A549 (cell line): ENCODE measurements at regions not wholly inside any gene's neighbourhood (a gene's known extent, or its start where the extent isn't known, plus 50 kb on each side); places are given as distances from the start of the nearest gene placed in this dataset.

Source experiments
- ATAC-seq, 2 experiments: fragments of 200-7000 bp in 1 of 2; fragments of >200 bp in 1 of 2; cut with Nextera tagmentation in 1 of 2; cut with Tn5 transposase in 1 of 2; 3 replicates each; pipeline versions ENCODE4 v1.8.0 to v1.9.1; 2018 to 2020; ENCODE audit warnings: mild to moderate bottlenecking in 1 of 2, moderate library complexity in 1 of 2
- CTCF ChIA-PET: fragments of 300-600 bp; sonication (Branson Sonifier 250); formaldehyde crosslinking; extraction: SDS; loops from one replicate; lab custom pipeline; 2021; ENCODE audit warnings: antibody characterized with exemption, inconsistent platforms; lab: Yijun Ruan, JAX
- POLR2A ChIA-PET: fragments of 350-600 bp; formaldehyde crosslinking; extraction: SDS; loops from one replicate; lab custom pipeline; 2021; ENCODE audit warnings: antibody characterized with exemption, inconsistent platforms; lab: Yijun Ruan, JAX
- DNase-seq, 2 experiments: peaks; one replicate each; pipeline versions ENCODE4 v3.0.0 to v3.0.0-alpha.2; 2011 to 2016; ENCODE audit warnings: low read depth in 1 of 2, low spot score in 1 of 2
- FAIRE-seq: peaks from 2 replicates; lab custom pipeline; 2011; peaks lifted over from hg19 to GRCh38; lab: Jason Lieb, UNC
- H3K27ac ChIP-seq, 2 experiments: fragments of >200 bp; sonication (Bioruptor Twin); formaldehyde crosslinking; 3 replicates each; pipeline ENCODE4 v1.5.1; 2016 to 2017
- H3K4me1 ChIP-seq: fragments of >200 bp; sonication (Bioruptor Twin); formaldehyde crosslinking; 3 replicates; pipeline ENCODE4 v1.6.1; 2016
- H3K4me2 ChIP-seq: fragments of >200 bp; sonication (Bioruptor Twin); formaldehyde crosslinking; 3 replicates; pipeline ENCODE4 v1.6.1; 2016
- H3K4me3 ChIP-seq: fragments of >200 bp; sonication (Bioruptor Twin); formaldehyde crosslinking; 3 replicates; pipeline ENCODE4 v1.5.1; 2016
- H3K9me3 ChIP-seq: fragments of >200 bp; sonication (Bioruptor Twin); formaldehyde crosslinking; 3 replicates; pipeline ENCODE4 v1.6.1; 2016
- ATOH8 ChIP-seq: fragments of 250-450 bp; sonication (Bioruptor Pico); IDR thresholded peaks from 2 replicates; pipeline ENCODE4 v1.5.0; 2020; ENCODE audit warnings: low read depth, mild to moderate bottlenecking, moderate library complexity
- BHLHE40 ChIP-seq: IDR thresholded peaks from 2 replicates; pipeline ENCODE4 v1.6.1; 2012; ENCODE audit warnings: low read depth, low read length, inconsistent platforms
- CBX2 ChIP-seq: fragments of 200-600 bp; sonication (generic); IDR thresholded peaks from 2 replicates; pipeline ENCODE4 v1.6.1; 2016; ENCODE audit warnings: low read depth, mild to moderate bottlenecking, borderline replicate concordance
- CBX8 ChIP-seq: fragments of 200-600 bp; sonication (generic); IDR thresholded peaks from 2 replicates; pipeline ENCODE4 v1.6.1; 2016
- CEBPB ChIP-seq, 2 experiments: fragments of >200 bp in 1 of 2; sonication (Bioruptor Twin) in 1 of 2; formaldehyde crosslinking in 1 of 2; IDR thresholded peaks; 2 replicates each; pipeline ENCODE4 v1.6.1; 2012 to 2016
- CHD2 ChIP-seq: fragments of 150-350 bp; IDR thresholded peaks from 2 replicates; pipeline ENCODE4 v1.6.1; 2014; ENCODE audit warnings: low read length; ENCODE audit not compliant: partially characterized antibody
- CTCF ChIP-seq: fragments of >200 bp; sonication (Bioruptor Twin); formaldehyde crosslinking; IDR thresholded peaks from 3 replicates; pipeline ENCODE4 v1.5.1; 2016
- E2F6 ChIP-seq: IDR thresholded peaks from 2 replicates; pipeline ENCODE4 v1.6.1; 2012; ENCODE audit warnings: low read depth, borderline replicate concordance
- EHF ChIP-seq: fragments of 250-450 bp; sonication (Bioruptor Pico); IDR thresholded peaks from 2 replicates; pipeline ENCODE4 v1.5.0; 2020; ENCODE audit warnings: mild to moderate bottlenecking
- EHMT2 ChIP-seq: fragments of 200-600 bp; sonication (generic); IDR thresholded peaks from 2 replicates; pipeline ENCODE4 v1.6.1; 2016; ENCODE audit warnings: antibody characterized with exemption, low read depth, mild to moderate bottlenecking, moderate library complexity
- ESRRA ChIP-seq: fragments of 150-350 bp; IDR thresholded peaks from 2 replicates; pipeline ENCODE4 v1.6.1; 2014; ENCODE audit warnings: mild to moderate bottlenecking, low read length, borderline replicate concordance
- FOSB ChIP-seq: fragments of 250-450 bp; sonication (Bioruptor Pico); IDR thresholded peaks from 2 replicates; pipeline ENCODE4 v1.5.0; 2020; ENCODE audit warnings: mild to moderate bottlenecking, moderate library complexity
- FOSL2 ChIP-seq, 2 experiments: fragments of 450-650 bp in 1 of 2; fragments of >200 bp in 1 of 2; sonication (Bioruptor Twin) in 1 of 2; formaldehyde crosslinking; IDR thresholded peaks; 2 replicates each; pipeline versions ENCODE4 v1.5.0 to v1.6.1; 2016 to 2020; ENCODE audit warnings: mild to moderate bottlenecking in 1 of 2, moderate library complexity in 1 of 2
- FOXS1 ChIP-seq: fragments of 250-450 bp; sonication (Bioruptor Pico); IDR thresholded peaks from 2 replicates; pipeline ENCODE4 v1.5.0; 2020; ENCODE audit warnings: mild to moderate bottlenecking, moderate library complexity
- GATA3 ChIP-seq: IDR thresholded peaks from 2 replicates; pipeline ENCODE4 v1.6.1; 2012; ENCODE audit warnings: borderline replicate concordance
- HDAC2 ChIP-seq: fragments of 200-600 bp; sonication (generic); IDR thresholded peaks from 2 replicates; pipeline ENCODE4 v1.6.1; 2016
- HES2 ChIP-seq: fragments of >200 bp; sonication (Bioruptor Twin); formaldehyde crosslinking; IDR thresholded peaks from 2 replicates; pipeline ENCODE4 v1.6.1; 2016
- HOXB13 ChIP-seq: fragments of 250-450 bp; sonication (Bioruptor Pico); IDR thresholded peaks from 2 replicates; pipeline ENCODE4 v1.5.0; 2020; ENCODE audit warnings: low read depth, mild to moderate bottlenecking, moderate library complexity
- HOXB5 ChIP-seq: fragments of 250-450 bp; sonication (Bioruptor Pico); IDR thresholded peaks from 2 replicates; pipeline ENCODE4 v1.5.0; 2020; ENCODE audit warnings: mild to moderate bottlenecking, moderate library complexity
- JUNB ChIP-seq: fragments of >200 bp; sonication (Bioruptor Twin); formaldehyde crosslinking; IDR thresholded peaks from 2 replicates; pipeline ENCODE4 v1.6.1; 2016
- NPAS2 ChIP-seq: fragments of 250-450 bp; sonication (Bioruptor Pico); IDR thresholded peaks from 2 replicates; pipeline ENCODE4 v1.8.0; 2022; ENCODE audit warnings: mild to moderate bottlenecking, moderate library complexity, borderline replicate concordance
- NR3C1 ChIP-seq: fragments of >200 bp; sonication (Bioruptor Twin); formaldehyde crosslinking; IDR thresholded peaks from 3 replicates; pipeline ENCODE4 v1.6.1; 2017
- PBX3 ChIP-seq: IDR thresholded peaks from 2 replicates; pipeline ENCODE4 v1.6.1; 2012
- POLR2A ChIP-seq: IDR thresholded peaks from 2 replicates; pipeline ENCODE4 v1.6.1; 2012; ENCODE audit warnings: mild to moderate bottlenecking, low read length
- RAD21 ChIP-seq, 2 experiments: fragments of >200 bp in 1 of 2; sonication (Bioruptor Twin) in 1 of 2; formaldehyde crosslinking in 1 of 2; IDR thresholded peaks in 1 of 2; conservative IDR thresholded peaks in 1 of 2; 2 replicates in 1 of 2; 3 replicates in 1 of 2; pipeline ENCODE4 v1.6.1; 2012 to 2018; ENCODE audit warnings: inconsistent platforms in 1 of 2
- REST ChIP-seq: fragments of 200-600 bp; sonication (generic); IDR thresholded peaks from 2 replicates; pipeline ENCODE4 v1.6.1; 2016; ENCODE audit warnings: antibody characterized with exemption, mild to moderate bottlenecking, moderate library complexity
- TP53 ChIP-seq: fragments of 250-450 bp; sonication (Bioruptor Pico); IDR thresholded peaks from 2 replicates; pipeline ENCODE4 v1.5.0; 2021; ENCODE audit warnings: mild to moderate bottlenecking, moderate library complexity
- ZFP36 ChIP-seq: fragments of 450-650 bp; IDR thresholded peaks from 2 replicates; pipeline ENCODE4 v1.6.1; 2014; ENCODE audit warnings: borderline replicate concordance; ENCODE audit not compliant: partially characterized antibody
- ZSCAN20 ChIP-seq: fragments of 250-450 bp; sonication (Bioruptor Pico); IDR thresholded peaks from 2 replicates; pipeline ENCODE4 v1.8.0; 2022; ENCODE audit warnings: mild to moderate bottlenecking, moderate library complexity
- WGBS: methylation state at CpG from one replicate; pipeline ENCODE4 v1.1.6; 2017; ENCODE audit errors: missing lambda C conversion rate; 5-methylcytosine and 5-hydroxymethylcytosine counted together

- no peak for TF ChIP-seq EHF (CRISPR knock-in tag)
These were observed 123.4 kb downstream of the ESM1 start (continued) for GRCh38 chr5:54862036-54862435.

- DNase-seq (no peak), FAIRE-seq (no peak), ATAC-seq (no peak)
- no peak overlapping the region for H3K4me2 ChIP-seq
- POLR2A ChIA-PET, result no interaction called here
- CTCF ChIA-PET, result no interaction called here
- no peak overlapping the region for H3K27ac ChIP-seq
- H3K9me3 ChIP-seq, result peaks cover 23% of the 10 kb centered on the region; the same call in 2 of the 3 replicates
- no peak overlapping the region for H3K4me3 ChIP-seq
- WGBS, result 10% methylated on average over 5 of the region's 5 CpGs
- H3K4me1 ChIP-seq, result no peaks in the 10 kb centered on the region
- TF ChIP-seq CTCF, result no peak
- no peak for TF ChIP-seq GATA3
- no peak for TF ChIP-seq ESRRA
- TF ChIP-seq NR3C1, result no peak
- no peak for TF ChIP-seq CBX8
- no peak for TF ChIP-seq FOXS1 (CRISPR knock-in tag)
- no peak for TF ChIP-seq EHMT2
- no peak for TF ChIP-seq ATOH8 (CRISPR knock-in tag)
- TF ChIP-seq CEBPB (IDR thresholded peaks at IDR 0.05), result no peak
- TF ChIP-seq TP53, result no peak
- no peak for TF ChIP-seq POLR2A
- TF ChIP-seq RAD21 (conservative IDR thresholded peaks at IDR 0.05 in 1 of 2, IDR thresholded peaks at IDR 0.05 in 1 of 2), result no peak
- TF ChIP-seq HES2, result no peak
- no peak for TF ChIP-seq HOXB5 (CRISPR knock-in tag)
- TF ChIP-seq JUNB, result no peak
- TF ChIP-seq FOSB (CRISPR knock-in tag), result no peak
- TF ChIP-seq NPAS2 (CRISPR knock-in tag), result no peak
- no peak for TF ChIP-seq BHLHE40
These were observed 124.0 kb downstream of the ESM1 start for GRCh38 chr5:54861212-54861894.

GRCh38 chr5:54860321-54860720 is 125.1 kb downstream of the ESM1 start:
- FAIRE-seq, result no peak
- CTCF ChIA-PET, result interaction anchor here (0.6 to 1.8 kb wide), 3 partner anchors 15 to 361 kb away, joined by 4 to 8 read pairs (median 5); no protein-coding TSS in a partner anchor
- 28% methylated on average over 2 of the region's 2 CpGs for WGBS
- TF ChIP-seq CHD2 (no peak), NPAS2 (CRISPR knock-in tag) (no peak), HDAC2 (no peak), REST (no peak), FOXS1 (CRISPR knock-in tag) (no peak), ZFP36 (no peak), EHMT2 (no peak), HOXB13 (CRISPR knock-in tag) (no peak), TP53 (no peak), ZSCAN20 (CRISPR knock-in tag) (no peak), PBX3 (no peak), NR3C1 (no peak), HOXB5 (CRISPR knock-in tag) (no peak), CBX2 (no peak), E2F6 (no peak), FOSL2 (IDR thresholded peaks at IDR 0.05) (no peak), FOSL2 (CRISPR knock-in tag; IDR thresholded peaks at IDR 0.05) (no peak), ESRRA (no peak)

More at GRCh38 chr5:54860321-54860720, 125.1 kb downstream of the ESM1 start:
- peaks cover 27% of the 10 kb centered on the region; the same call in 2 of the 3 replicates for H3K9me3 ChIP-seq
- no peak for ATAC-seq
- H3K4me3 ChIP-seq, result no peak overlapping the region
- DNase-seq, result no peak
- no peak overlapping the region for H3K4me2 ChIP-seq
- no peak overlapping the region for H3K27ac ChIP-seq
- H3K4me1 ChIP-seq, result no peaks in the 10 kb centered on the region
- POLR2A ChIA-PET, result no interaction called here
